Calu3 (cell line): ENCODE measurements at regions not wholly inside any gene's neighbourhood (a gene's known extent, or its start where the extent isn't known, plus 50 kb on each side); places are given as distances from the start of the nearest gene placed in this dataset.
"Not testable (repeated sequence)": the region's sequence is repeated elsewhere in the genome, so short reads cannot be mapped to it uniquely, and the experiment has no call there.

Experiments used
- BruUV-seq: library from RNA; stranded (reverse); fragments of 400-500 nt; replicated peaks from 2 replicates; lab custom pipeline; 2021; lab: Mats Ljungman, UMichigan
- CTCF ChIA-PET: fragments of 300-600 bp; sonication (Branson Sonifier 250); formaldehyde crosslinking; loops from one replicate; lab custom pipeline; 2022; ENCODE audit warnings: antibody characterized with exemption; lab: Charles Lee
- DNase-seq: peaks from one replicate; pipeline ENCODE4 v3.0.0; 2022
- H3K27ac Mint-ChIP-seq: one replicate; pipeline ENCODE4 v1.8.0; 2022; ENCODE audit warnings: mixed read lengths; ENCODE audit not compliant: unreplicated experiment
- H3K27me3 Mint-ChIP-seq: one replicate; pipeline ENCODE4 v1.8.0; 2022; ENCODE audit warnings: mixed read lengths; ENCODE audit not compliant: unreplicated experiment
- H3K36me3 Mint-ChIP-seq: one replicate; pipeline ENCODE4 v1.8.0; 2022; ENCODE audit warnings: mild to moderate bottlenecking, moderate library complexity, mixed read lengths; ENCODE audit not compliant: insufficient read depth, unreplicated experiment
- H3K4me1 Mint-ChIP-seq: one replicate; pipeline ENCODE4 v1.8.0; 2022; ENCODE audit warnings: mild to moderate bottlenecking, low read depth, mixed read lengths; ENCODE audit not compliant: unreplicated experiment
- H3K4me3 Mint-ChIP-seq: one replicate; pipeline ENCODE4 v1.8.0; 2022; ENCODE audit warnings: mild to moderate bottlenecking, low read depth, moderate library complexity, mixed read lengths; ENCODE audit not compliant: unreplicated experiment
- H3K9me3 Mint-ChIP-seq: one replicate; pipeline ENCODE4 v1.8.0; 2022; ENCODE audit warnings: low read depth, mixed read lengths; ENCODE audit not compliant: unreplicated experiment
- intact Hi-C: fragments of 100-400 bp; cut with micrococcal nuclease; formaldehyde crosslinking; loops from one replicate; pipeline ENCODE4 v1.10.0; 2022; ENCODE audit not compliant: unreplicated experiment

DNA sequence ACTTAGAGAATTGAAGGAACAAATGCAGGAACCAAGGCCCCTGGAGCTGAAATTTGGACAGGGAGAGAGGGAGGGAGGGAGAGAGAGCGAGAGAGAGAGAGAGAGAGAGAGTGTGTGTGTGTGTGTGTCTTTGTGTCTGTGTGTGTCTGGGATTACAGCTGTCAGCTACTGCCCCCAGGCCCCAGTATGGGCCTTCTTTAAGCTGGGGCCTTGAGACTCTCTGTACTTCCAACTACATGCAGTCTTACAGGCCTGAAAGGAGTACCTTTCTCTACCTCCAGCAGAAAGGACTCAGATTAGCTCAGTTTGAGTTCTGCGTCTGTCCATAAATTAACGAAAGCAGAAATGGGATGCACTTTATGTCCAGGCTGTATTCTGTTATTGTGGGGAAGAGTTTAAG, 153.2 kb downstream of the KBTBD2 start:
- H3K4me3 Mint-ChIP-seq, H3K9me3 Mint-ChIP-seq, H3K36me3 Mint-ChIP-seq, H3K27me3 Mint-ChIP-seq, CTCF ChIA-PET, BruUV-seq, DNase-seq, intact Hi-C loops, H3K27ac Mint-ChIP-seq: not testable (repeated sequence)
- H3K4me1 Mint-ChIP-seq = peaks cover 18% of the 10 kb centered on the region

- peak overlapping the region; percentile 11 for H3K27ac Mint-ChIP-seq
These were observed 158.8 kb downstream of the KBTBD2 start for GRCh38 chr7:32732767-32733166.

DNA sequence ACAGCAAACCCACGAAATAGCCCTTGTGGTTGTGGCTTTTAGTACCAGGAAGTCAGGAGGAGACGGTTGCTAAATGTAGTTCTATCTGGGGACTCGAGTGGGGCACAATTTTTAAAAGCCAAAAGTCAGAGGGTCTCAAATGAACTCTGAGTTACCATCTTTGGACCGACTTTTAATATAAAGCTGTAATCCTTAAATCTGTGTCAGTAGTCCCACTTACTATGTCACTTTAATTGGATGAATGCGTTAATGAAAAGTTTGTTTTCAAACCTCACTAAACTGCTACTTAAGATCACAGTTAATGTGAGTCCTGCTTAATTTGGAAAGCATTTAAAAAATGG, 162.3 kb downstream of the KBTBD2 start:
- Mint-ChIP-seq H3K4me3 (peak overlapping the region; percentile 81), H3K27ac (peak overlapping the region; percentile 40), H3K36me3 (peaks cover 47% of the 10 kb centered on the region), H3K4me1 (peaks cover 53% of the 10 kb centered on the region)
- DNase-seq, CTCF ChIA-PET, H3K27me3 Mint-ChIP-seq, BruUV-seq, H3K9me3 Mint-ChIP-seq: not testable (repeated sequence)
- intact Hi-C loops = loop anchor here (10.0 kb wide), 1 partner anchor 235 kb away; the partner anchor contains the start of genes AVL9 and LSM5

More at GRCh38 chr7:32732767-32733166, 158.8 kb downstream of the KBTBD2 start:
- DNase-seq, H3K9me3 Mint-ChIP-seq, CTCF ChIA-PET, BruUV-seq, H3K27me3 Mint-ChIP-seq: not testable (repeated sequence)
- Mint-ChIP-seq H3K36me3 (peaks cover 37% of the 10 kb centered on the region), H3K4me1 (peaks cover 42% of the 10 kb centered on the region), H3K4me3 (peak overlapping the region; percentile 81)
- intact Hi-C loops = loop anchor here (5.0 kb wide), 1 partner anchor 310 kb away; no protein-coding TSS in a partner anchor

GRCh38 chr7:32728412-32729334, 162.9 kb downstream of the KBTBD2 start:
- H3K36me3 Mint-ChIP-seq = peaks cover 47% of the 10 kb centered on the region
- intact Hi-C loops = loop anchor here (10.0 kb wide), 1 partner anchor 234 kb away; the partner anchor contains the start of genes AVL9 and LSM5
- peak overlapping the region; percentile 40 for H3K27ac Mint-ChIP-seq
- H3K9me3 Mint-ChIP-seq, BruUV-seq, CTCF ChIA-PET, H3K27me3 Mint-ChIP-seq: not testable (repeated sequence)
- H3K4me3 Mint-ChIP-seq = peak overlapping the region; percentile 81
- peaks cover 48% of the 10 kb centered on the region for H3K4me1 Mint-ChIP-seq
- DNase-seq = peak; percentile 88

DNA sequence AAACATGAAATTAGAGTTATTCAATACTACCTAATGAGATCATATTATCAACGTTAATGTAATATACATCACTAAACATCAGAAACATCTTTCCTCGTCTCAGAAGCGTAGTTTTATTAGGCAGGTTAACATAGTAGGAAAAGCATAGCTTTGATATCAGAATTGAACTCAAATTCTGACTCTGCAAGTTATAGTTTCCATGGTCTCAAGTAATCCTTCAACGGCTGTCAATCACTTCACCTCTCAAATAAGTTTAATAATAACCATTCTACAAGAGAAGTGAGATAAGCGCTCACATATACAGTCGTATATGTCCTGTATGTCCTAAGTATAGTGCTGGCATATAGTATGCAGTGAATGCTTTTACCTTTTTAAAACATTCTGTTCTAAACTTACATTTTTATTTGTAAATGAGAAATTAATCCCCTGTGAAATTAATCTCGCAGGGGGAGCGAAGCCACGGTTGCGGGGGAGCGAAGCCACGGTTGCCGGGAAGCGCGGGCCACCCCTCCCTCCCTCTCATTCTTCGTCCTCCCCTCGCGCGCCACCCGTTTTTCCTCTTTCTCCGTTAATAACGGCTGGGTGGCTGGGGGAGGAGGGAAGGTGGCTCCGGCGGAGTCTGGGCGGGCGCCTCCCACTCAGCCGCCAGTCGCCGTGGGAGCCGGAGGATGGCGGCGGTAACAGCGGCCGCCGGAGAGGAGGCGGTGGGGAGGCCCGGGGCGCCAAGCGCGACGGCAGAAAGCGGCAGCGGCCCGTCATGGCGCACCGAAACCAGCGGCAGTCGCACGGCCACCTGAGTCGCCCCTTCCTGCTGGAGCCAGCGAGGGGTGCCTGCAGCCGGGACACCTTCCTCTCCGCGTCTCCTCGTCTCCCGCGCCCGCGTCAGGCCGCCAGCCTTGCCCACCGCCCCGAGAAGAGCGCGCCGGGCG, 163.8 kb downstream of the KBTBD2 start:
- CTCF ChIA-PET = interaction anchor here (0.7 kb wide), 1 partner anchor 121 kb away, joined by 3 read pairs; no protein-coding TSS in a partner anchor
- peak overlapping the region; percentile 81 for H3K4me3 Mint-ChIP-seq
- peak overlapping the region; percentile 89 for H3K27ac Mint-ChIP-seq
- H3K27me3 Mint-ChIP-seq, H3K9me3 Mint-ChIP-seq: not testable (repeated sequence)
- H3K4me1 Mint-ChIP-seq = peaks cover 41% of the 10 kb centered on the region
- intact Hi-C loops = loop anchor here (10.0 kb wide), 1 partner anchor 233 kb away; the partner anchor contains the start of genes AVL9 and LSM5
- TSS peak; percentile 45 for BruUV-seq
- peak; percentile 69 for DNase-seq
- H3K36me3 Mint-ChIP-seq = peaks cover 47% of the 10 kb centered on the region

DNA sequence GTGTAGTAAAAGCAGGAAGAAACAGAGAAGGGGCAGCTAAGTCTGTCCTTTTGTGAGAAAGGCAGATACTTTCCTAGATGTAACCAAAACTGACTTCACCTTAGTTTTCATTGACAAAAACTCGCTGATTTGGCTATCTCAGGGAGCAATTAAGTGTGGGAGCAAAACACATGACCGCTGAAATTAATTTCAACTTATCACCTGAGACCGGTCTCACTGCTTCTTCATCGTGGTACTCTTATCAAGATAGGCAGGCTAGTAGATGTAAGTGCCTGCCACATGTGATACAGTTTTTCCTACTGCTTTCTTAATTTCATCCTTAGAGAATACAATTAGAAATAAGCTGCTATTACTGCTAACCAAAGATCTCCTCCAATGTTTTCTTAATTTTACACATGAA, 168.7 kb downstream of the KBTBD2 start:
- DNase-seq, H3K4me3 Mint-ChIP-seq, CTCF ChIA-PET, BruUV-seq, H3K27ac Mint-ChIP-seq, H3K9me3 Mint-ChIP-seq, H3K27me3 Mint-ChIP-seq: not testable (repeated sequence)
- intact Hi-C loops = loop anchor here (10.0 kb wide), 1 partner anchor 228 kb away; the partner anchor contains the start of genes AVL9 and LSM5
- H3K36me3 Mint-ChIP-seq = peaks cover 16% of the 10 kb centered on the region
- H3K4me1 Mint-ChIP-seq = peaks cover 21% of the 10 kb centered on the region
